GM18519 (cell line): ENCODE measurements at regions not wholly inside any gene's neighbourhood (a gene's known extent, or its start where the extent isn't known, plus 50 kb on each side); places are given as distances from the start of the nearest gene placed in this dataset.

Experiments used
- ATAC-seq: cut with Tn5 transposase; IDR thresholded peaks from one replicate; pipeline ENCODE4 v1.9.1; 2021; ENCODE audit warnings: mild to moderate bottlenecking, moderate library complexity; ENCODE audit not compliant: unreplicated experiment, low FRiP score

DNA sequence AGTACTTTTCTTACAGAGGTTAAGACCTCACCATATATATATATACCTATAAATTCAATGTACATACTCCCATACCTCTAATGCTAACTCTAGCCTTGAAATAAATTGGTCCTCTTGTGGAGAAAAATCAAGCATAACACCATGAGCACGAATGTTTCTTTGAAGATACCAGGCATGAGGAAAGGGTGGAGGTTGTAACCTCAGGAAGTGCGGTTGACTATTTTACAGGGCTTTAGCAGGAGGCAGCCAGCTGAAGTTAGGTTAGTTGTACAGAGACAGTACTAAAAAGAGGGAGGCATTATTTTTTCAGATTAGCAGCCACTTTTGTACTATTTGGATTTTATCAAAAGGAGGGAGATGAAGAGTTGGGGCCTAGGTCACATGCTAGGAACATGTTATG lies 767.0 kb downstream of the OTOL1 start:
- ATAC-seq: no peak

DNA sequence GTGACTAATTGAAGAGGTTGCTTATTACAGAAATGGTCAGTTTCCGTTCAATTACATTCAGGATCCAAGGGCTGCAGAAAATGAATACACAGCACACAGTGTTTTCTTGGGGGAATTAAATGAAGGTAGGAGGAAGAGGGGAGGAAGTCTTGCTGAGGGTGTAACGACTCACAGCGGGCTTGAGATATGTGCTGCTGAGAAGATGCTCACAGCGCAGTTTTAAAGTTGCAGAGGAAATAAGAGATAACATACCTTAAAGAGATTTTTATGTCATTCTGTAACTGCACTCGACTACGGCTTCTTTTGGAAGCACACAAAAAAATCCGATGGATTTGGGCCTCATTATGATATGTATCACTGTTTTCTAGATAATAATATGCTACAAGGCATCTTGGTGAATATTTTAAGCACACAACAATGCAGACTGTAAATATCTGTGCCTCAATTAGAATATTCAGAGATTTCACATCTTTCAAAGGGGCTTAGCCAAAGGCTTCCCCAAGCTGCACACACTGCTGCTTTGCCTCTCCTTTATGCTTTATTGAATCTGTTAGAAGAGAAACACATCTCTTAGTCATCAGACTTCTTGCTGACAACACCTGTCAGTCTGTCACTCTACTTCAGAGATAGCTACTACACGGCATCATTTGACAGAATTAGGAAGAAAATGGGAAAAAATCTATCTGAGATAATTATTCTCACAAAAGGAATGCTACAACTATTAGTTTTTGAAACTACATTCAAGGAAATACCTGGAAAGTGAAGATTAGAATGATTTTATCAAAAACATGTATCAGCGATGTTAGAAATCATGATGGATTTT lies 773.2 kb downstream of the OTOL1 start:
- ATAC-seq: no peak

DNA sequence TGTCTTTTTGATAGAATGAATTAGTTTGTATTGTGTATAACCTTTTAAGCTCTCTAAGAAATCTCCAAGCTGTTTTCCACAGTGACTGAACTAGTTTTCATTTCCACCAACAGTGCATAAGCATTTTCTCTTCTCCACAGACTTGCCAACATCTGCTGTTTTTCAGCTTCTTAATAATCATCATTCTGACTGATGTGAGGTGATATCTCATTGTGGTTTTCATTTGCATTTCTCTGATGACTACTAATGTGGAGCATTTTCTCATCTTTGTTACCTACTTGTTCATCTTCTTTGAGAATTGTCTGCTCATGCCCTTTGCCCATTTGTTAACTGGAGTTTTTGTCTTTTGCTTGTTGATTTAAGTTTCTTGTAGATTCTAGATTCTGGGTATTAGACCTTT lies 777.5 kb downstream of the OTOL1 start:
- ATAC-seq: no peak

DNA sequence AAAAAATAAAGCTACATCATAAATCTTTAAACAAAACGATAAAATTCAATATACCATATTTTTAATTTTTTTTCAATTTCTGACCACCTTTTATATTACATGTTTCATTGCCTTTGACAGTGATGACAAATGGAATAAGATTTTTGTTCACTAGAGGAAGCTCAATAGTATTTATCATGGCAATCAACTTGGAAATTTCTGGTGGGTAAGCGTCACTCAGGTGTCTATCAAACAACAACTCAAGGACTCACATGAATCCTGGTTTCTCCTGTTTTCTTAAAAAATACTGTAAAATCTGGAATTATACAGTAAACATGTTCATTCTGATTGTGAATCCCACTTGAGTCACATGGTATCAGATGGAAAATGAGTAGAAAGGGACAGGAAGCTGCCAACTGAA lies 782.2 kb downstream of the OTOL1 start:
- ATAC-seq: no peak

DNA sequence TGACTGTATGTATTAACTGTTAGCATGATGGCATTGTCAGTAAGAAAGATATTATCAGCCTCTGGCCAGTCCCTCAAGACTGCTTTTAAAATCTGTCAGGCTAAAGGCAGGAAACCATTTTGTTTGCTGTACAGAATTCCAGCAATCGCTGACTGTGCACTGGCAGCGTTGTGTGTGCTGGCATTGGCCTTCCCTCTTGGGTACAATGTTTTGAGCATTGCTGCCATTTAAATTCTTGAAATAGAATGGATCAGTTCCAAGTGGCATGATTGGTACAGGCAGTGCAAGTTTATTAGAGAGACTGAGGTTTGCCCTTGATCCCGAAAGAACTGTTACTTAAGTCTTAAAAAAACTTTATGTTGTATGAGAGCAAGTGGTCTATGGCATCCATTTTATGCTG lies 788.7 kb downstream of the OTOL1 start:
- ATAC-seq: no peak

DNA sequence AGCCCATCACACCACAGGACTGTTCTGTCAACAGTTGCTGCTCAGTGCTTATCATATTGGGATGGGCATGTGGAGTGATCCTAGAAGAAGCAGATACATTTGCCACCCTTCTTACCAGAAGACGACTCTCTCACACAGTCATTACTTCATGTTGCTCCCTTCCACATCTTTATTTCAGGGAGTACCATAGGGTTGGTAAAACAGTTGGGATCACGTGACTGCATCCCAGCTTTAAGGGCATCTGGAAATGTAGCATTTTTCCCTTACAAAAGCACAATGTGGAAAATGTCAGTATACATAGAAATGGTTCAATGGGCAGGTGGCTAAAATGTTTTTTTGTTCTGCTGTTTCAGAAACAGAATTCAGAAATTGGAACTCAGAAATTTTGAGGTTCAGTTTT lies 791.0 kb downstream of the OTOL1 start:
- no peak for ATAC-seq

DNA sequence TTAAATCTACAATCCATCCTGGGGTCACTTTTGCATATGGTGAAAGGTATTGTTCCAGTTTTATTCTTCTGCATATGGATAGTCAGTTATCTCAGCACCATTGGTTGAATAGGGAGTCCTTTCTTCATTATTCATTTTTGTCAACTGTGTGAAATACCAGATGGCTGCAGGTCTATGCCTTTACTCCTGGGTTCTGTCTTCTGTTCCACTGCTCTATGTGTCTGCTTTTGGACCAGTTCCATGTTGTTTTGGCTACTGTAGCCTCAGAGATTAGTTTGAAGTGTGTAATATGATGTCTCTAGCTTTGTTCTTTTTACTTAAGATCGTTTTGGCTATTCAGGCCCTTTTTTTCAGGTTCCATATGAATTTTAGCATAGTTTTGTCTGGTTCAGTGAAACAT lies 795.8 kb downstream of the OTOL1 start:
- ATAC-seq: no peak

DNA sequence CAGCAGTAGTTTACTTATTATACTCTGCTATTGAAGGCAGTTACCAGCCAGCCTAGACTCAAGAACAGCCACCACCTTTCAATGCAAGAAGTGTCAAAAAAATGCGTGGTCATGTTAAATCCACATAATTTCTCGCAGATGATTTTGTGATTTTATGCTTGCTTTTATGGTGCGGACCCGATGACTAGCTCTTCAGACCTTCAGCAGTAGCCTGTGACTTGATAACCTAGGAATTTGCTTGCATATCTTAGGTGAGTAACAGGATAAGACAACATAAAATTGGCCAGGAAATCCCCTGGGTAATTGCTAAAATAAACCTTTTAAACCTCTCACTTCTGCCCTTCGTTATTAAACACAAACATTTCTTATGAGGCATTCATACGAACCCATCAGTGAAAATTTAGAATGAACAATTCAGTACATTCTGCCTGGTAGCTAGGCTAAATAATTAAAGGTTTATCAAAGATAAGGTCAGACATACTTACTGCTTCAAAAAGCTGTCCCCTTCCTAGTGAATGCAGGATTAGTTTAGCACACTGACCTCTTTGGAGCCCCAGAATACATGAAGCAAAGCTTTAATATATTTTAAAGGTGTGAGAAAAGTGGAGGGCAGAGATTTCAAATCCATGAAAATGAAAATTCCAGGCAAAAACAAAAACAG lies 798.8 kb downstream of the OTOL1 start:
- ATAC-seq: no peak

DNA sequence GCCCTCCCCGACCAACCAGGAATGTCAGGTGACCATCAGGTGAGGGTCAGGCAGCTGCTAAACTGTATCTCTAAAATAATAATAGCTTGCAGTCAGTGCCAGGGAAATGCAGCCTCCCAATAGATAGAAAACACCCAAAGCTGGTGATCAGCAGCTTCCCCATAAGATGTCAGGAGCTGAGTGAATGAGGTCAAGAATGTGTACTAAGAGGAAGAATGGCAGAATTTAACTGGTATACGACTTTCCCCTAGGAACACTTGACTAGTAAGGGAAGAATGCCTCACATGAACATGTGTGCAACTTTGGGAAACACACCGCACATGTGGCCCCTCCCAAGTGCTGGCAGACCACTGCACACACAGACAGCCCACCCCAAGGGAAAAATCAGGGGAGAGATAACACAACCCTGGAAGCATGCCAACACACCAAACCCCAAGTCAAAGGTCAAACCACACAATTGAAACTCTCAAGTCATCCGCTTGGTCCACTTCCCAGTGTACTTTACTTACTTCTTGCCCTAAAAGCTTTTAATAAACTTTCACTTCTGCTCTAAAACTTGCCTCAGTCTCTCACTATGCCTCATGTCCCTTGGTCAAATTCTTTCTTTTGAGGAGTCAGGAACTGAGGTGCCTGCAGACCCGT lies 806.5 kb downstream of the OTOL1 start:
- no peak for ATAC-seq

DNA sequence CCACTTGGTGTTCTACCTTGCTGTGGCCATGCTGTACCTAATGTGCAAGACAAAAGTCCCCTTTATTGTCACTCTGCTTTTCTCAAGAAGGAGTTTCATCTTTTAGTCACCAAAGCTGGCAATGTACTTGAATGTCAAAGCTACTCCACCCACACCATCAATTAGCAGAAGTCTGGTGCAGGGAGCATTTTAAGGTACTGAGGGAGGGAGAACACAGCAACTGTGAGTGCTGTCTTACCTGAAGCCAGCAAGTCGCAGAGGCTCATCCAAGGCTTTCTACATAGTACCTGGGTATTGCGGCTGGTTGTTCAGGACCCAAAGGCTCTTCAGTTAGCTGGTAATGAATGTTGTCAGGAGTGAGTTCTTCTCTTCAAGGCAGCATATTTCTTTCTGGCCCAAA lies 820.4 kb downstream of the OTOL1 start:
- ATAC-seq: no peak

DNA sequence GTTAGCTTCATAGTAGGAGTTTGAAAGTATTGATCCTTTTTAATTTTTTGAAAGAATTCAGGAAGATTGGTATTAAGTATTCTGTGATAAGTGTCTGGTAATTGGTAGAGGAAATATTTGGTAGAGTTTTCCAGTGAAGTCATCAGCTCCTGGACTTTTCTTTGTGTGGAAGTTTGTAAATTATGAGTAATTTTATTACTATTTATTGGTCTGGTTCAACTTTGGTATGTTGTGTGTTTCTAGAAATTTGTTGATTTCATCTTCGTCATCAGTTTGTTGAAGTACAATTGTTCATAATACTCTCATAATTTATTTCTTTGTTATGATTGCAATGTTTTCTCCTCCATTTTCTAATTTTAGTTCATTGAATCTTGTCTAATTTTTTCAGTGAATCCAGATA lies 832.0 kb downstream of the OTOL1 start:
- ATAC-seq: no peak

DNA sequence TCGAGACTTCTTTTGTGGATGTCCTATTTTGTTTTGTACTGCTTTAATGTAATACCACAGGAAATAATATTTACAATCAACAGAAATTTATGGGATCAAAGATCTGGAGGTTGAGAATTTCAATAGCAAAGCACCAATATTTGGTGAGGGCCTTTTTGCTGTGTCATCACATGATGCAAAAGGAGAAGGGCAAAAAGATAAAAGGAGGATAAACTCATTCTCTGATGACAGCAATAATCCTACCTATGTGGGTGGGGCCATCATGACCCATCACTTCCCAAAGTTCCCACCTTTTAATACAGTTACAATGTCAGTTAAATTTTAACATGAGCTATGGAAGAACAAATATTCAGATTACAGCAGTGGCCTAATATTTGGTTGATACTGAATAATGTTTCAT lies 832.9 kb downstream of the OTOL1 start:
- ATAC-seq: no peak

DNA sequence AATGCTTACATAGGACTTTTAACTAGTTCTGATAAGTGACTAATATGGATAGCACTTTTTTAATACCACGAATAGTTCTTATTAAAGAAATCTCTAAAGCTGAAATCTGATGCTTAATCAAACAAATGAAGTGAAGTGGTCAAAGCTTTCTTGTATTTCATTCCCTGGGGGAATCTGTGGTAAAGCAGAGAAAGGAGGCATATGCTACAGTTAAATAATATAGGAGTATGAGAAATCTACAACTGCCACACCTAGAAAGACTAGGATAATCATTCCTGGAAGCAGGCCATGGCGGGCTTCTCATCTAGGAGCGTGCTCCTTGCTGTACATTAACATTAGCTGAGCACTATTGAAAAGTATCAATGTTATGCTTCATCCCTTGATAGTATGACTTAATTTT lies 835.7 kb downstream of the OTOL1 start:
- no peak for ATAC-seq

DNA sequence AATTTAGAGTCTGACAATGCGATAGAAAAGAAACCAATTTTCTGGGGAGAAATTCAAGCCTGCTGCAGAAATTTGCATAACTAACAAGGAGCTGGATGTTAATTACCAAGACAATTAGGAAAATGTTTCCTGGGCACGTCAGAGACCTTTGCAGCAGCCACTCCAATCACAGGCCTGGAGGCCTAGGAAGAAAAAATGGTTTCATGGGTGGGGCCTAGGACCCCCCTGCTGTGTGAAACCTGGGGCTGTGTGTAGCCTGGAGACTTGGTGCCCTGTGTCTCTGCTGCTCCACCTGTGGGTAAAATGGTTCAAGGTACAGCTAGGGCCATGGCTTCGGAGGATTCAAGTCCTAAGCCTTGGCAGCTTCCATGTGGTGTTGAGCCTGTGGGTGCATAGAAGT lies 837.9 kb downstream of the OTOL1 start:
- ATAC-seq: no peak

DNA sequence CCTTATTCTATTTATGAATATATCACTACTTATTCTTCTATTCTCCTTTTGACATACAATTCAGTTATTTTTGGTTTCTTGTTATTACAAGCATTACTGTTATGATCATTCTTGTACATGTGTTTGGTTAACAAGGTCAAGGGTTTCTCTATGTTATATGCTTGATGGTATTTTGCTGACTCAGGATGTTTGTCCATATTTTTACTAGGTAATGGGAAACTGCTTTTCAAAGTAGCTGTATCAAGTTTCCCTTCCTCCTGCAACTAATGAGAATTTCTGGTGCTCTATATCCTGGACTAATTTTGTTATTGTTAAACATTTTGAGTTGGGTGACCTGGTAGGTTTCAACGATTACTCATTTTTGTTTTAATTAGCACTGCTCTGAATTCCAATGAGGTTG lies 841.0 kb downstream of the OTOL1 start:
- ATAC-seq: no peak

DNA sequence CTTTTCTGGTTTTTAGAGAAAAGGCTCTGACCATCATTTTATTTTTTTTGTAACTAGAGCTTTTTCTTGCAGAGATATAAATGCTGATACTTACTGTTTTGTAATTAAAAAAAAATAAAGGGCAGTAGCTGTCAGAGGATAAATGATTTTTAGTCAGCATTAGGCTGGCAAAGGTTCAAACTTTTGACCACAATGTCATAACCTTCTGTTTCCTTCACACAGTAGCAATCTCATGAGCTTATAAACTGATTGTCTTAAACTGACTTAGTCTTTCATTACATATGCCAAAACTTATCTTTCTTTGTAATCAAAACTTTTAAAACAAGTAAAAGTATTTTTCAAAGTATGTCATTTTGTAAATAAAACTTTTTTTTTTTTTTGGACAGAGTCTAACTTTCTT lies 841.9 kb downstream of the OTOL1 start:
- ATAC-seq: no peak

DNA sequence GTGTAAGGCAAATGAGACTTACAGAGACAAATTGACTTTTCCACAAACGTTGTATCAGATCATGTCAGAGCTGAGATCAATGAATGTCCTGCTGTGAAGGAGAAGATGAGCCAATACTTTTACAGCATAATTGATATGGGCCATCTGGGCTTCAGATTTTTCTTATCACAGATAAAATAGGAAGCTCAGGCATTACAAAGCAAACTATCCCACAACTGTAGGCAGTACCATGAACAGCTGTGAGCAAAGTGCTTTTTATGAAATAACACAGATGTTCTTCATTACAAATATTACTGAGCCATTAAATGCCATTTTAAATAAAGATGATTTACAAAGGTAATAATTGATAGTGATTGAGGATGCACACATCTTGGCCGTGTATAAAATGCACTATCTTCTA lies 852.3 kb downstream of the OTOL1 start:
- no peak for ATAC-seq

DNA sequence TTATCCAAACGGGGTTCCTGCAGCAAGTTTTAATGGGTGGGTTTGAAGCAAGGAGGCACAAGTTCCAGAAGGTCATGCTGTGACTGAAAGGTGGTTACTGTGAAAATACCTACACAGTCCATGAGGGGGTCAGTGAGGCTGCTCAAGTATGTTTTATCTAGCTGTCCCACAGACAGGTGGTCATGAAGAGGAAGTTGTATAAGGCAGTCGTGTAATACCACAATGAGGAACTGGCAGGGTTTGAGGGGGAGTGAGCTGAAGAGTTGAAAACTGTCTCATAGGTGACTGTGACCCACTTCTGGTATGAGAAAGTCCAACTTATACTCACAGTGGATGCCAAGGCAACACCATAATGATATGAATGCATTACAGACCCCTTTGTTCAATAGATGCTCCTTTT lies 856.8 kb downstream of the OTOL1 start:
- no peak for ATAC-seq

DNA sequence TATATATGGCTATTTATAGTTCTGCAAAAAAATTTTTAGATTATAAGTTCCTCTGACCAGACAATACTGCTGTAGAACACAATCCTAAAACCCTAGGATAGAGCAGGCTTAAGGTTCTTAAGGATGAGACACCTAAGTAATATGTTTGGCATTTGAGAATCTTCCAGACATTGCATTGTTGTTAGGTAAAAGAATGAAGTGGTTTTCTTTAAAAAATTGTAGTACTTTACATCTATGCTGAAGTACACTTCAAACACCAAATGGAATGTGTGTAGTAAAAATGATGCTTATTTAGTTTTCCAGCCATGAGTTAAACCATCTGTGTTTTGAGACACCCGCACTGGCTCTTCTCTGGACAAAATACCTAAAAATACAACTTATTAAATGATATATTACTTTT lies 857.7 kb downstream of the OTOL1 start:
- ATAC-seq: no peak

DNA sequence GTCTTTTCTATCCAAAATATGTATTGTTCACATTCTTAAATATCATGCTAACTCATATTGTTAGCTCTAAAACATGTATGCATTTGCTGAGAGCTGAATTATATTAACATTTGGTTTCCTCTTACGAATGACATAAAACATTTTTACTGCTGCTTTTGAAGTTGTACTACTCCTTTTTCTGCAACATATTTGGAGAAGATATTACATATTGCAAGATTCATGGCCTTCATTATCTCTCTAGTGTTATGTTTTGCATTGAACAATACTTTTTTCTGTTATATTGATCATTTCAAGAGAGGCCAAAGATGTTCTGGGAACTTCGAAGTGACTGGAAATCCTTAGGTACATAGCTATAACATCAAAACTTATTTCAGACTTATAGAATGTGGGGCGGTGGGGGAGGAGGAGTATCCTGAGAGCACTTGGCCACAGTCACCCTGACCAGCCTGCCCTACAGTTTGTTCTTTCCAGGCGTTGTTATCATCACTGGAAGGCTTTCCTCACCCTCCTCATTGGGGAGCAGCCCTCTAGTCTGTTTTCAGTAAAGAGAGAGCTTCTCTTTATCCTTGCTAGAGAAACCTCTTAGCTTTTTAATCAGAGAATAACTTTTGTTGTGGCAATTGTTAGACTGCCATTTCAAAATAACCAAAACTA lies 868.6 kb downstream of the OTOL1 start:
- no peak for ATAC-seq

DNA sequence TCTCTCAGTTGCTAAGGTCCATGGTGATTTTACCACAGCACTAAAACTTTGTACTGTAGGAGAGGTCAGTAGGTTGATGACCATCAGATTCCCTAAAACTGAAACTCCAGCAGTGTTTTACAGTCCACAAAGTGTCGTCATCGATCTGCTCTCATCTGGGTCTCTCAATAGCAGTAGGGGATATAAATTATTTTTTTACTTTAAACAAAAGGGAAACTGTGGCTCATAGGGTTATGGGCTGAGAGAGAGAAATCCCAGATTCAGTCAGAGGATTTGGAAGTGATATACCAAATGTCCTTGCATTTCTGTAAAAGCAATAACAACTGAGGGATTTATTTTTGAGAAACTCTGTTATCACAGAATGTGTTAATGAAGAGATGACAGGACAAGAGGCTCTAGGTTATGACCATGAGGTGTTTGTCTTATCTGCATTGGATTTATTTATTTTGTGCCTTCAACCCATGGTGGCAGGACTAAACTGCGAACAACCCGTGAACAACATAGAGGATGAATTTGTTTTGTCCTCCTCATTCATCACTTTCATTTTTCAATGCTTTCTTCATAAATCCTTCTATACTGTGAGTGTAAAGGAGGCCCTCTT lies 869.7 kb downstream of the OTOL1 start:
- ATAC-seq: no peak
